DOHH2 (cell line): ENCODE measurements at regions not wholly inside any gene's neighbourhood (a gene's known extent, or its start where the extent isn't known, plus 50 kb on each side); places are given as distances from the start of the nearest gene placed in this dataset.

Source experiments
- H3F3A ChIP-seq: fragments of 200-600 bp; sonication (generic), shearing (Covaris generic); 2 replicates; pipeline ENCODE4 v1.6.0; 2016; ENCODE audit warnings: antibody characterized with exemption, mild to moderate bottlenecking; ENCODE audit not compliant: control insufficient read depth, insufficient read depth
- H3K27ac ChIP-seq: fragments of 200-600 bp; sonication (generic); 2 replicates; pipeline ENCODE4 v1.5.1; 2014; ENCODE audit warnings: low read depth, mild to moderate bottlenecking, low read length, moderate library complexity
- H3K27me3 ChIP-seq: fragments of 200-600 bp; sonication (generic); 2 replicates; pipeline ENCODE4 v1.6.1; 2014; ENCODE audit warnings: mild to moderate bottlenecking, low read length, mixed read lengths; ENCODE audit not compliant: control insufficient read depth
- H3K36me3 ChIP-seq: fragments of 200-600 bp; sonication (generic); 2 replicates; pipeline ENCODE4 v1.6.1; 2014; ENCODE audit warnings: mild to moderate bottlenecking, low read length, moderate library complexity, mixed read lengths; ENCODE audit not compliant: control insufficient read depth
- H3K4me1 ChIP-seq: fragments of 200-600 bp; sonication (generic); 2 replicates; pipeline ENCODE4 v1.6.1; 2014; ENCODE audit warnings: mild to moderate bottlenecking, low read length, mixed read lengths; ENCODE audit not compliant: control insufficient read depth
- H3K4me2 ChIP-seq: fragments of 200-600 bp; sonication (generic); 2 replicates; pipeline ENCODE4 v1.6.0; 2014; ENCODE audit warnings: mild to moderate bottlenecking, low read length, moderate library complexity
- H3K4me3 ChIP-seq: fragments of 200-600 bp; sonication (generic); 2 replicates; pipeline ENCODE4 v1.5.1; 2014; ENCODE audit warnings: mild to moderate bottlenecking, low read length, mixed read lengths
- H3K79me2 ChIP-seq: fragments of 200-600 bp; sonication (generic); 2 replicates; pipeline ENCODE4 v1.6.1; 2014; ENCODE audit warnings: mild to moderate bottlenecking, low read length, mixed read lengths; ENCODE audit not compliant: control insufficient read depth
- H3K9me2 ChIP-seq: fragments of 200-600 bp; sonication (generic); replicated peaks from 2 replicates; pipeline ENCODE4 v1.6.1; 2014; ENCODE audit warnings: mild to moderate bottlenecking, low read length, mixed read lengths; ENCODE audit not compliant: control insufficient read depth
- H3K9me3 ChIP-seq: fragments of 200-600 bp; sonication (generic); 2 replicates; pipeline ENCODE4 v1.6.1; 2014; ENCODE audit warnings: antibody characterized with exemption, low read length, mixed read lengths; ENCODE audit not compliant: control insufficient read depth, insufficient read depth
- H4K20me1 ChIP-seq: fragments of 200-600 bp; sonication (generic); 2 replicates; pipeline ENCODE4 v1.6.0; 2014; ENCODE audit warnings: low read depth, mild to moderate bottlenecking, antibody characterized with exemption, low read length, moderate library complexity; ENCODE audit not compliant: control insufficient read depth, insufficient read depth
- EZH2phosphoT487 ChIP-seq: fragments of 200-600 bp; sonication (generic); IDR thresholded peaks from 2 replicates; pipeline ENCODE4 v1.6.1; 2017; ENCODE audit warnings: borderline replicate concordance, mild to moderate bottlenecking, antibody characterized with exemption, low read length, moderate library complexity, mixed read lengths
- TF ChIP-seq, protein P1 (sequence below): fragments of 200-600 bp; sonication (generic); IDR thresholded peaks from one replicate; pipeline ENCODE4 v1.5.1; 2014; ENCODE audit warnings: antibody characterized with exemption, mild to moderate bottlenecking, low read depth, low read length; ENCODE audit not compliant: poor library complexity, severe bottlenecking

DNA sequence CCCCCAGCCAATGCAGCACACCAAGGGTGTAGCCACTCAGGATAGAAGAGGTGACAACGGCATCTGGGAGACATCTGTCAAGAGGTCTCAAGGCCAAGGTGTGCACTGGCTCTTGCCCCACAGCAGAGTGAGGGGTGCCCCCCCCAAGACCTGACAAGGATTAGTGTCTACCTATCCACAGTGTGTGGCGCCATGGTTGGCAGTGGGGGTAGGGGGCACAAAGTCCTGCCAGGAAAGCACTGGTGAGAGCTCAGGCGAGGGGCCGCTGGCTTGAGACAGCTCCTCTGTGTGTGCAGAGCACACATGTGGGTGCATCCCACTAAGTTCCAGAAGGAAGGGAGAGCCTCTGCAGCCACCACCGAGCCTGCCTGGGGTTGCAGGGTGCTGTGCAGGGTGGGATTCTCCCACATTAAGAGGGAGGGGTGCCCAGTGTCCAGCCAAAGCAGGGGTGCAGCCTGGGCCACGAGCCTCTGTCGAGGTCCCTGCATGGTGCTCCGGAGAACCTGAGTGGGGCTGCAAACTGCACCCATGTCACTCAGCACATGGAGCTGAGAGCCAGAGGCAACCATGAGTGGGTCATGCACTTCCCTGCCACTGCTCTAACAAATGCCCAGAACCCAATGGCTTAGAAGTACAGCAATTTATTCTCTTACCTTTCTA lies 311.2 kb upstream of the HDAC4 start:
- H4K20me1 ChIP-seq, result no peaks in the 10 kb centered on the region
- H3K27ac ChIP-seq, result no peak overlapping the region
- no peaks in the 10 kb centered on the region for H3K27me3 ChIP-seq
- H3F3A ChIP-seq, result no peaks in the 10 kb centered on the region
- no peak overlapping the region for H3K4me2 ChIP-seq
- H3K4me3 ChIP-seq, result no peak overlapping the region
- H3K4me1 ChIP-seq, result no peaks in the 10 kb centered on the region
- no peaks in the 10 kb centered on the region for H3K9me3 ChIP-seq
- no peaks in the 10 kb centered on the region for H3K9me2 ChIP-seq
- H3K36me3 ChIP-seq, result no peaks in the 10 kb centered on the region
- no peak for TF ChIP-seq EZH2phosphoT487
- TF ChIP-seq, protein P1, sequence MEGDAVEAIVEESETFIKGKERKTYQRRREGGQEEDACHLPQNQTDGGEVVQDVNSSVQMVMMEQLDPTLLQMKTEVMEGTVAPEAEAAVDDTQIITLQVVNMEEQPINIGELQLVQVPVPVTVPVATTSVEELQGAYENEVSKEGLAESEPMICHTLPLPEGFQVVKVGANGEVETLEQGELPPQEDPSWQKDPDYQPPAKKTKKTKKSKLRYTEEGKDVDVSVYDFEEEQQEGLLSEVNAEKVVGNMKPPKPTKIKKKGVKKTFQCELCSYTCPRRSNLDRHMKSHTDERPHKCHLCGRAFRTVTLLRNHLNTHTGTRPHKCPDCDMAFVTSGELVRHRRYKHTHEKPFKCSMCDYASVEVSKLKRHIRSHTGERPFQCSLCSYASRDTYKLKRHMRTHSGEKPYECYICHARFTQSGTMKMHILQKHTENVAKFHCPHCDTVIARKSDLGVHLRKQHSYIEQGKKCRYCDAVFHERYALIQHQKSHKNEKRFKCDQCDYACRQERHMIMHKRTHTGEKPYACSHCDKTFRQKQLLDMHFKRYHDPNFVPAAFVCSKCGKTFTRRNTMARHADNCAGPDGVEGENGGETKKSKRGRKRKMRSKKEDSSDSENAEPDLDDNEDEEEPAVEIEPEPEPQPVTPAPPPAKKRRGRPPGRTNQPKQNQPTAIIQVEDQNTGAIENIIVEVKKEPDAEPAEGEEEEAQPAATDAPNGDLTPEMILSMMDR, result no peak
- H3K79me2 ChIP-seq, result no peaks in the 10 kb centered on the region

GRCh38 chr2:239710953-239711861 lies 310.4 kb upstream of the HDAC4 start:
- Histone ChIP-seq H3K79me2 (no peaks in the 10 kb centered on the region), H3F3A (no peaks in the 10 kb centered on the region), H3K27ac (no peak overlapping the region), H3K4me2 (no peak overlapping the region), H3K36me3 (no peaks in the 10 kb centered on the region), H3K9me2 (no peaks in the 10 kb centered on the region), H4K20me1 (no peaks in the 10 kb centered on the region), H3K4me3 (no peak overlapping the region), H3K4me1 (no peaks in the 10 kb centered on the region), H3K27me3 (no peaks in the 10 kb centered on the region), H3K9me3 (no peaks in the 10 kb centered on the region)
- no peak for TF ChIP-seq EZH2phosphoT487
- TF ChIP-seq, protein P1, result no peak

GRCh38 chr2:239706367-239706766 lies 305.5 kb upstream of the HDAC4 start:
- Histone ChIP-seq H3K36me3 (no peaks in the 10 kb centered on the region), H3F3A (no peaks in the 10 kb centered on the region), H3K4me3 (no peak overlapping the region), H3K4me1 (no peaks in the 10 kb centered on the region), H3K27ac (no peak overlapping the region), H3K4me2 (no peak overlapping the region), H4K20me1 (no peaks in the 10 kb centered on the region), H3K27me3 (no peaks in the 10 kb centered on the region), H3K9me3 (no peaks in the 10 kb centered on the region), H3K79me2 (no peaks in the 10 kb centered on the region), H3K9me2 (no peaks in the 10 kb centered on the region)
- TF ChIP-seq EZH2phosphoT487, result no peak
- TF ChIP-seq, protein P1, result no peak
